ENCODE measurements at regions not wholly inside any gene's neighbourhood (a gene's known extent, or its start where the extent isn't known, plus 50 kb on each side); places are given as distances from the start of the nearest gene placed in this dataset.

GRCh38 chr9:105144076-105144475 lies 100.4 kb upstream of the SLC44A1 start:
- CTCF ChIA-PET: no interaction called here
- POLR2A ChIA-PET: no interaction called here
- no peaks in the 10 kb centered on the region for H3K4me1 ChIP-seq (ENCODE audit: control insufficient read depth, insufficient read depth, low read length)
- no peaks in the 10 kb centered on the region for H3K36me3 ChIP-seq (ENCODE audit: control insufficient read depth in 2 of 2, insufficient read depth in 1 of 2, low read length in 2 of 2)
- no peak for TF ChIP-seq ZXDB (tag by site-specific recombination; IDR thresholded peaks at IDR 0.05)
- TF ChIP-seq ZNF837 (tag by site-specific recombination; IDR thresholded peaks at IDR 0.05): no peak
- no peak for TF ChIP-seq SCRT1 (tag by site-specific recombination; IDR thresholded peaks at IDR 0.05; ENCODE audit: borderline replicate concordance)
- no peak for TF ChIP-seq PBX3 (CRISPR knock-in tag; IDR thresholded peaks at IDR 0.05)
- TF ChIP-seq ZNF155 (tag by site-specific recombination; IDR thresholded peaks at IDR 0.05): no peak
- TF ChIP-seq MZF1 (tag by site-specific recombination; IDR thresholded peaks at IDR 0.05; ENCODE audit: borderline replicate concordance): no peak
- TF ChIP-seq ZNF140 (tag by site-specific recombination; IDR thresholded peaks at IDR 0.05): no peak
- no peak for TF ChIP-seq ZNF792 (tag by site-specific recombination; IDR thresholded peaks at IDR 0.05)
- H3K27ac ChIP-seq (ENCODE audit: extremely low read depth, low read depth, low read length): no peak overlapping the region
- H3K4me3 ChIP-seq (ENCODE audit: low read depth, low read length): no peak overlapping the region
- H3K9me3 ChIP-seq (ENCODE audit: control insufficient read depth, insufficient read depth, low read depth, low read length): no peaks in the 10 kb centered on the region

GRCh38 chr9:105144841-105145240 lies 99.6 kb upstream of the SLC44A1 start:
- POLR2A ChIA-PET: interaction anchor here (1.4 kb wide), 1 partner anchor 100 kb away, joined by 3 read pairs; the partner anchor contains the start of gene SLC44A1
- Histone ChIP-seq H3K27ac (ENCODE audit: extremely low read depth, low read depth, low read length) (no peak overlapping the region), H3K36me3 (ENCODE audit: control insufficient read depth in 2 of 2, insufficient read depth in 1 of 2, low read length in 2 of 2) (no peaks in the 10 kb centered on the region), H3K9me3 (ENCODE audit: control insufficient read depth, insufficient read depth, low read depth, low read length) (no peaks in the 10 kb centered on the region), H3K4me1 (ENCODE audit: control insufficient read depth, insufficient read depth, low read length) (no peaks in the 10 kb centered on the region), H3K4me3 (ENCODE audit: low read depth, low read length) (no peak overlapping the region)
- TF ChIP-seq ZNF292 (tag by site-specific recombination; IDR thresholded peaks at IDR 0.05; ENCODE audit: borderline replicate concordance, low read depth) (no peak), ZBTB7A (tag by site-specific recombination; IDR thresholded peaks at IDR 0.05; ENCODE audit: low read depth) (no peak), KLF1 (tag by site-specific recombination; IDR thresholded peaks at IDR 0.05) (no peak), ZNF514 (tag by site-specific recombination; IDR thresholded peaks at IDR 0.05) (no peak), EGR2 (tag by site-specific recombination; IDR thresholded peaks at IDR 0.05; ENCODE audit: low read depth) (no peak), ZNF626 (tag by site-specific recombination; IDR thresholded peaks at IDR 0.05) (no peak), ZNF707 (tag by site-specific recombination; IDR thresholded peaks at IDR 0.05) (no peak), AEBP2 (tag by site-specific recombination; IDR thresholded peaks at IDR 0.05; ENCODE audit: borderline replicate concordance) (no peak), ZNF121 (tag by site-specific recombination; IDR thresholded peaks at IDR 0.05) (no peak), ZBTB1 (tag by site-specific recombination; IDR thresholded peaks at IDR 0.05) (no peak), ZNF830 (tag by site-specific recombination; IDR thresholded peaks at IDR 0.05; ENCODE audit: low read depth) (no peak), ZNF670 (tag by site-specific recombination; IDR thresholded peaks at IDR 0.05; ENCODE audit: low read depth) (no peak), ZNF2 (tag by site-specific recombination; IDR thresholded peaks at IDR 0.05) (no peak), TSHZ1 (tag by site-specific recombination; IDR thresholded peaks at IDR 0.05; ENCODE audit: borderline replicate concordance) (no peak)
- CTCF ChIA-PET: no interaction called here
